SK-N-SH (cell line): ENCODE measurements at regions not wholly inside any gene's neighbourhood (a gene's known extent, or its start where the extent isn't known, plus 50 kb on each side); places are given as distances from the start of the nearest gene placed in this dataset.

Experiments used
- CTCF ChIA-PET: fragments of 300-600, 350-600 bp; formaldehyde crosslinking; extraction: SDS; loops from one replicate; lab custom pipeline; 2021; lab: Yijun Ruan, JAX
- POLR2A ChIA-PET: fragments of 350-600 bp; sonication (Branson Sonifier 250); formaldehyde crosslinking; extraction: SDS; loops from one replicate; lab custom pipeline; 2020; ENCODE audit warnings: antibody characterized with exemption, inconsistent platforms; lab: Yijun Ruan, JAX
- DNase-seq: peaks from one replicate; pipeline ENCODE4 v3.0.0; 2012
- H2AFZ ChIP-seq: fragments of 200-600 bp; sonication (generic); 2 replicates; pipeline ENCODE4 v1.8.1; 2016; ENCODE audit warnings: antibody characterized with exemption, mild to moderate bottlenecking, low read depth
- H3F3A ChIP-seq: fragments of 200-600 bp; sonication (generic); replicated peaks from 2 replicates; pipeline ENCODE3; 2016; ENCODE audit warnings: antibody characterized with exemption, mild to moderate bottlenecking; ENCODE audit not compliant: insufficient read depth
- H3K27ac ChIP-seq, 2 experiments: fragments of 200-500 bp in 1 of 2; fragments of 200-600 bp in 1 of 2; sonication (Bioruptor generic) in 1 of 2; sonication (generic), shearing (Covaris generic) in 1 of 2; 2 replicates each; pipeline versions ENCODE4 v1.5.1 to v1.6.1; 2014 to 2016; ENCODE audit warnings: low read depth in 2 of 2, inconsistent platforms in 1 of 2, low read length in 1 of 2, mild to moderate bottlenecking in 1 of 2, mixed read lengths in 1 of 2
- H3K27me3 ChIP-seq: fragments of 200-600 bp; sonication (generic), shearing (Covaris generic); 2 replicates; pipeline ENCODE4 v1.6.1; 2016; ENCODE audit warnings: mixed run types; ENCODE audit not compliant: insufficient read depth
- H3K36me3 ChIP-seq, 2 experiments: fragments of 200-500 bp in 1 of 2; fragments of 200-600 bp in 1 of 2; sonication (Bioruptor generic) in 1 of 2; sonication (generic) in 1 of 2; replicated peaks in 1 of 2; 2 replicates each; pipeline versions ENCODE3 to v1.5.1; 2014 to 2016; ENCODE audit warnings: low read length in 1 of 2, mild to moderate bottlenecking in 1 of 2; ENCODE audit not compliant: insufficient read depth in 2 of 2, control insufficient read depth in 1 of 2
- H3K4me1 ChIP-seq, 2 experiments: fragments of 200-500 bp in 1 of 2; fragments of 200-600 bp in 1 of 2; sonication (Bioruptor generic) in 1 of 2; sonication (generic), shearing (Covaris generic) in 1 of 2; 2 replicates each; pipeline versions ENCODE4 v1.5.1 to v1.6.1; 2014 to 2016; ENCODE audit warnings: low read depth in 1 of 2, low read length in 1 of 2, mixed run types in 1 of 2; ENCODE audit not compliant: insufficient read depth in 2 of 2, control insufficient read depth in 1 of 2
- H3K4me2 ChIP-seq: fragments of 200-600 bp; sonication (generic), shearing (Covaris generic); 2 replicates; pipeline ENCODE4 v1.6.1; 2017; ENCODE audit warnings: mixed run types
- H3K4me3 ChIP-seq, 2 experiments: fragments of 200-500 bp in 1 of 2; fragments of 200-600 bp in 1 of 2; sonication (Bioruptor generic) in 1 of 2; sonication (generic), shearing (Covaris generic) in 1 of 2; 2 replicates each; pipeline versions ENCODE4 v1.5.1 to v1.8.1; 2014 to 2016; ENCODE audit warnings: low read depth in 2 of 2, inconsistent platforms in 1 of 2, low read length in 1 of 2, mild to moderate bottlenecking in 1 of 2, mixed read lengths in 1 of 2, moderate library complexity in 1 of 2
- H3K79me2 ChIP-seq: fragments of 200-600 bp; sonication (generic); 2 replicates; pipeline ENCODE4 v1.8.1; 2017; ENCODE audit warnings: mild to moderate bottlenecking; ENCODE audit not compliant: insufficient read depth
- H3K9ac ChIP-seq: fragments of 200-600 bp; sonication (generic); 2 replicates; pipeline ENCODE4 v1.6.1; 2017; ENCODE audit warnings: mixed run types
- H3K9me2 ChIP-seq: fragments of 200-600 bp; sonication (generic); 2 replicates; pipeline ENCODE4 v1.6.1; 2017; ENCODE audit warnings: mixed run types
- H3K9me3 ChIP-seq: fragments of 200-600 bp; sonication (generic); 2 replicates; pipeline ENCODE4 v1.6.1; 2017; ENCODE audit warnings: mixed run types, mild to moderate bottlenecking, moderate library complexity
- H4K20me1 ChIP-seq: fragments of 200-600 bp; sonication (generic); 2 replicates; pipeline ENCODE4 v1.6.1; 2017; ENCODE audit warnings: mild to moderate bottlenecking, mixed run types; ENCODE audit not compliant: insufficient read depth
- CHD2 ChIP-seq: fragments of 150-350 bp; IDR thresholded peaks from 2 replicates; pipeline ENCODE4 v1.6.1; 2018; ENCODE audit warnings: low read length; ENCODE audit not compliant: partially characterized antibody
- ELF1 ChIP-seq: IDR thresholded peaks from 2 replicates; pipeline ENCODE4 v1.4.0; 2012
- FOXJ3 ChIP-seq: sonication (generic); formaldehyde crosslinking; IDR thresholded peaks from 2 replicates; pipeline ENCODE4 v1.5.1; 2020; ENCODE audit warnings: mild to moderate bottlenecking, missing genetic modification reagents
- GABPA ChIP-seq: IDR thresholded peaks from 2 replicates; pipeline ENCODE4 v1.4.0; 2012; ENCODE audit warnings: low read depth, mild to moderate bottlenecking
- IRF3 ChIP-seq: fragments of 150-350 bp; IDR thresholded peaks from 2 replicates; pipeline ENCODE4 v1.6.1; 2016; ENCODE audit warnings: mild to moderate bottlenecking, low read depth, low read length
- JUND ChIP-seq: IDR thresholded peaks from 2 replicates; pipeline ENCODE4 v1.4.0; 2012
- MEF2A ChIP-seq: IDR thresholded peaks from 2 replicates; pipeline ENCODE4 v1.4.0; 2012; ENCODE audit warnings: low read depth, borderline replicate concordance
- MXI1 ChIP-seq: IDR thresholded peaks from 2 replicates; pipeline ENCODE4 v1.6.1; 2012; ENCODE audit warnings: mild to moderate bottlenecking, low read depth, low read length, improper control_type of control experiment
- NFIC ChIP-seq: IDR thresholded peaks from 2 replicates; pipeline ENCODE4 v1.4.0; 2012; ENCODE audit warnings: borderline replicate concordance
- NRF1 ChIP-seq: IDR thresholded peaks from 2 replicates; pipeline ENCODE4 v1.6.1; 2012; ENCODE audit warnings: low read depth, mild to moderate bottlenecking, low read length
- POLR2AphosphoS5 ChIP-seq: IDR thresholded peaks from 2 replicates; pipeline ENCODE4 v1.6.1; 2012; ENCODE audit warnings: low read depth, low read length
- RAD21 ChIP-seq: IDR thresholded peaks from 2 replicates; pipeline ENCODE4 v1.6.1; 2012; ENCODE audit warnings: mild to moderate bottlenecking, low read length
- REST ChIP-seq: IDR thresholded peaks from 2 replicates; pipeline ENCODE4 v1.6.1; 2012; ENCODE audit warnings: mild to moderate bottlenecking, low read depth, low read length, moderate library complexity
- TCF12 ChIP-seq: IDR thresholded peaks from 2 replicates; pipeline ENCODE4 v1.4.0; 2012
- USF1 ChIP-seq: IDR thresholded peaks from 2 replicates; pipeline ENCODE4 v1.4.0; 2012; ENCODE audit warnings: low read depth, borderline replicate concordance
- YY1 ChIP-seq: IDR thresholded peaks from 2 replicates; pipeline ENCODE4 v1.4.0; 2012; ENCODE audit warnings: low read depth, mild to moderate bottlenecking
- WGBS: methylation state at CpG from one replicate; pipeline ENCODE4 v1.1.6; 2017; ENCODE audit warnings: low lambda C conversion rate; 5-methylcytosine and 5-hydroxymethylcytosine counted together
- TF ChIP-seq, protein P1 (sequence below): IDR thresholded peaks from 2 replicates; pipeline ENCODE4 v1.4.0; 2012; ENCODE audit warnings: low read depth, borderline replicate concordance

DNA sequence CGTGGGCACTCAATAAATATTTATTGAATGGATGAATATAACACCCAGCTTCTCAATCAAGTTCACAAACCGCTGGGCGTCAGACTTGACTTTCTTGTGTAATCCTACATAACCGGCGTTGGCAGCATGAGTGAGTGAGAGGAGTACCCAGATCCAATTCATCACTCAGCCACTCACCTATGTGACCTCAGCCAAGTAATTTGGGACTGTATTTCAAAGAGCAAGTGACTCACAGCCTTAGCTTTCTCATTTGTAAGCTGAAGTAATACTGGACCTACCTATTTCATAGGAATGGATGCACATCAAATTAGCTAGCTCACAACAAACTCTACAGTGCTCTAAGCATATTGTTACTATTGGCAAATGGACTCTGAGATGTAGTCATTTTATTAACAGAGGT lies 53.8 kb upstream of the FAM204A start:
- H2AFZ ChIP-seq, result no peak overlapping the region
- H3K9me3 ChIP-seq, result no peaks in the 10 kb centered on the region
- H3K4me3 ChIP-seq, result no peak overlapping the region
- WGBS, result 56% methylated on average over 5 of the region's 5 CpGs
- H3K27ac ChIP-seq, result no peak overlapping the region
- no peaks in the 10 kb centered on the region for H3K79me2 ChIP-seq
- TF ChIP-seq MEF2A, result no peak
- no peak for TF ChIP-seq FOXJ3 (CRISPR knock-in tag)
- no peak for TF ChIP-seq ELF1
- no peak for TF ChIP-seq MXI1
- no peak for TF ChIP-seq GABPA
- no peak for TF ChIP-seq CHD2
- no peaks in the 10 kb centered on the region for H4K20me1 ChIP-seq
- no peaks in the 10 kb centered on the region for H3K9me2 ChIP-seq
- no peaks in the 10 kb centered on the region for H3K4me1 ChIP-seq
- no peak for DNase-seq
- CTCF ChIA-PET, result no interaction called here
- no peaks in the 10 kb centered on the region for H3K36me3 ChIP-seq
- POLR2A ChIA-PET, result no interaction called here
- H3K9ac ChIP-seq, result no peak overlapping the region
- no peaks in the 10 kb centered on the region for H3K27me3 ChIP-seq
- no peaks in the 10 kb centered on the region for H3F3A ChIP-seq
- no peak overlapping the region for H3K4me2 ChIP-seq

DNA sequence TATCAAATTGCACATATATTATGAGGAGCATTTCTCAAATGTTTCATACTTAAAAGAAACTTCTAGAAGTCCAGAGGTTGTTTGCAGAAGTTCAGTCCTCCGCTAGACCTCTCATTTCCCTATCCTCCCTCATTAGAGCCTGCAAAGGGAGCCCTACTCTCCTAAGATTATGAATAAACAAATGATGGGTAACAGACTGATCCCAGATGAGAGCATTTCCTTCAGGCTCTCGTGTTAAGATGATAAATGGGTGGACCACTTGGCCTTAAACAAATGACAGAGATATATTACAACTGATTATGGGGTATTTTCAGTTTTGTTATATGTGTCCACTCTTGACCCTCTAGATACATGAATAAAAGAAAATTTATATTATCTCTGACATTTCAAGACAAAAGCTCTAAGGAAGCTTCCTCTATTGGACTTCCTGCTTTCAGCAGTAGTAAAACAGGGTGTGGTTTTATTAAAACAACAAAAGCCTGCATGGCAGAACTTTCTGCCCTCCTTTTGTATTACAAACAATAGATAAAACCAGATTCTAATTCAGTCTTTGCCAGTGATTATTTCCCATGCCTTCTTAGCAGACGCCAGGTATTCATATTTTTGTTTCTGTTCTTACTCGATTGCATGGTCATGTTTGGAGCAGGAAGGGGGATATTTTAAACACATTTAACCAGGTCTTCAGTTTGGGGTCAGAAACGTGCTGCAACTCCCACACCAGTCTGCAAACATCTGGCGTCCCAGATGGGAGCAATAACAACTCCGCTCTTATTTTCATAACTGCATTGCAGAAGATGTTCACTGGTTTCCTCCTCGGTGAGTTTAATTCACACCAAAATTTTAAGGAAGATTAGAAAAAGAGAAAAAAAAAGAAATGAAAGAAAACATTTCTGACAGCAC lies 52.4 kb upstream of the FAM204A start:
- Histone ChIP-seq H3K4me2 (no peak overlapping the region), H3K27ac (no peak overlapping the region), H3K27me3 (no peaks in the 10 kb centered on the region), H3K4me3 (no peak overlapping the region), H3F3A (no peaks in the 10 kb centered on the region), H3K9me2 (no peaks in the 10 kb centered on the region), H3K4me1 (no peaks in the 10 kb centered on the region), H3K36me3 (no peaks in the 10 kb centered on the region), H3K79me2 (no peaks in the 10 kb centered on the region), H3K9ac (no peak overlapping the region), H2AFZ (no peak overlapping the region), H3K9me3 (no peaks in the 10 kb centered on the region), H4K20me1 (no peaks in the 10 kb centered on the region)
- TF ChIP-seq USF1 (no peak), YY1 (no peak), TCF12 (no peak), GABPA (no peak), RAD21 (no peak), NFIC (no peak), IRF3 (no peak), NRF1 (no peak), FOXJ3 (CRISPR knock-in tag) (no peak), CHD2 (no peak), POLR2AphosphoS5 (no peak), REST (no peak), JUND (no peak)
- TF ChIP-seq, protein P1, sequence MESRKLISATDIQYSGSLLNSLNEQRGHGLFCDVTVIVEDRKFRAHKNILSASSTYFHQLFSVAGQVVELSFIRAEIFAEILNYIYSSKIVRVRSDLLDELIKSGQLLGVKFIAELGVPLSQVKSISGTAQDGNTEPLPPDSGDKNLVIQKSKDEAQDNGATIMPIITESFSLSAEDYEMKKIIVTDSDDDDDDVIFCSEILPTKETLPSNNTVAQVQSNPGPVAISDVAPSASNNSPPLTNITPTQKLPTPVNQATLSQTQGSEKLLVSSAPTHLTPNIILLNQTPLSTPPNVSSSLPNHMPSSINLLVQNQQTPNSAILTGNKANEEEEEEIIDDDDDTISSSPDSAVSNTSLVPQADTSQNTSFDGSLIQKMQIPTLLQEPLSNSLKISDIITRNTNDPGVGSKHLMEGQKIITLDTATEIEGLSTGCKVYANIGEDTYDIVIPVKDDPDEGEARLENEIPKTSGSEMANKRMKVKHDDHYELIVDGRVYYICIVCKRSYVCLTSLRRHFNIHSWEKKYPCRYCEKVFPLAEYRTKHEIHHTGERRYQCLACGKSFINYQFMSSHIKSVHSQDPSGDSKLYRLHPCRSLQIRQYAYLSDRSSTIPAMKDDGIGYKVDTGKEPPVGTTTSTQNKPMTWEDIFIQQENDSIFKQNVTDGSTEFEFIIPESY, result no peak
- DNase-seq, result no peak
- WGBS, result 23% methylated on average over 8 of the region's 8 CpGs
- POLR2A ChIA-PET, result no interaction called here
- CTCF ChIA-PET, result no interaction called here
